Stimulated activated CD4-positive, alpha-beta T cell treated with anti-CD3 and anti-CD28 coated beads, Interleukin-1b, Interleukin-23, amount 100 ng/mL, for 1 hour (primary cell): ENCODE measurements at regions not wholly inside any gene's neighbourhood (a gene's known extent, or its start where the extent isn't known, plus 50 kb on each side); places are given as distances from the start of the nearest gene placed in this dataset.

Source experiments
- DNase-seq, 2 donors: peaks; one replicate each; pipeline ENCODE4 v3.0.0-alpha.2; 2020; ENCODE audit warnings: low read depth in 2 of 2

- no peak for DNase-seq
These were observed 527.9 kb upstream of the MDFIC2 start for GRCh38 chr3:70840106-70840870.

- no peak for DNase-seq
These were observed 521.0 kb upstream of the MDFIC2 start for GRCh38 chr3:70833239-70833960.

GRCh38 chr3:70832834-70833205, 520.4 kb upstream of the MDFIC2 start:
- no peak for DNase-seq

GRCh38 chr3:70832089-70832833, 519.8 kb upstream of the MDFIC2 start:
- DNase-seq = no peak

- no peak for DNase-seq
These were observed 516.7 kb upstream of the MDFIC2 start for GRCh38 chr3:70829092-70829491.

- no peak for DNase-seq
These were observed 512.3 kb upstream of the MDFIC2 start for GRCh38 chr3:70824773-70825172.

GRCh38 chr3:70824078-70824477, 511.6 kb upstream of the MDFIC2 start:
- no peak for DNase-seq

- no peak for DNase-seq
These were observed 511.2 kb upstream of the MDFIC2 start for GRCh38 chr3:70823622-70824021.

- no peak for DNase-seq
These were observed 510.2 kb upstream of the MDFIC2 start for GRCh38 chr3:70822669-70823068.

GRCh38 chr3:70821602-70822001, 509.2 kb upstream of the MDFIC2 start:
- no peak for DNase-seq

- DNase-seq = no peak
These were observed 508.0 kb upstream of the MDFIC2 start for GRCh38 chr3:70820397-70820796.

- DNase-seq = no peak
These were observed 505.7 kb upstream of the MDFIC2 start for GRCh38 chr3:70818145-70818544.

GRCh38 chr3:70816346-70816745, 503.9 kb upstream of the MDFIC2 start:
- DNase-seq = no peak

GRCh38 chr3:70815817-70816216, 503.4 kb upstream of the MDFIC2 start:
- no peak for DNase-seq

- DNase-seq = no peak
These were observed 500.9 kb upstream of the MDFIC2 start for GRCh38 chr3:70813311-70813710.

GRCh38 chr3:70811880-70812279, 499.4 kb upstream of the MDFIC2 start:
- no peak for DNase-seq

- DNase-seq = no peak
These were observed 496.4 kb upstream of the MDFIC2 start for GRCh38 chr3:70808881-70809280.

- DNase-seq = no peak
These were observed 494.1 kb upstream of the MDFIC2 start for GRCh38 chr3:70806556-70806955.

GRCh38 chr3:70806021-70806420, 493.6 kb upstream of the MDFIC2 start:
- no peak for DNase-seq

- DNase-seq = no peak
These were observed 492.8 kb upstream of the MDFIC2 start for GRCh38 chr3:70805061-70805889.

GRCh38 chr3:70803891-70804290, 491.5 kb upstream of the MDFIC2 start:
- no peak for DNase-seq

- DNase-seq = no peak
These were observed 490.9 kb upstream of the MDFIC2 start for GRCh38 chr3:70803319-70803718.
